OCI-LY3 (cell line): ENCODE measurements at regions not wholly inside any gene's neighbourhood (a gene's known extent, or its start where the extent isn't known, plus 50 kb on each side); places are given as distances from the start of the nearest gene placed in this dataset.

Experiments
- H2AFZ ChIP-seq: fragments of 200-600, 300-600 bp; shearing (Covaris generic); 2 replicates; pipeline ENCODE4 v1.6.0; 2014; ENCODE audit warnings: antibody characterized with exemption, low read depth, low read length
- H3K27ac ChIP-seq: fragments of 200-600, 300-600 bp; sonication (generic); 2 replicates; pipeline ENCODE4 v1.5.1; 2014; ENCODE audit warnings: mild to moderate bottlenecking, low read length, moderate library complexity, mixed read lengths
- H3K27me3 ChIP-seq: fragments of 200-600, 300-600 bp; sonication (generic); 2 replicates; pipeline ENCODE4 v1.6.1; 2014; ENCODE audit warnings: low read depth, low read length, mixed read lengths
- H3K36me3 ChIP-seq: fragments of 200-600, 300-600 bp; sonication (generic); replicated peaks from 2 replicates; pipeline ENCODE3; 2014; ENCODE audit warnings: low read depth, low read length, mixed read lengths
- H3K4me1 ChIP-seq: fragments of 300-600, 200-600 bp; sonication (generic); 2 replicates; pipeline ENCODE4 v1.6.1; 2014; ENCODE audit warnings: low read length, mixed read lengths
- H3K4me2 ChIP-seq: fragments of 200-600, 300-600 bp; sonication (generic); 2 replicates; pipeline ENCODE4 v1.6.1; 2014; ENCODE audit warnings: low read length, mixed read lengths
- H3K4me3 ChIP-seq: fragments of 300-600, 200-600 bp; sonication (generic); 2 replicates; pipeline ENCODE4 v1.5.1; 2014; ENCODE audit warnings: antibody characterized with exemption, mild to moderate bottlenecking, low read length, moderate library complexity
- H3K79me2 ChIP-seq: fragments of 300-600, 200-600 bp; shearing (Covaris generic); 2 replicates; pipeline ENCODE4 v1.6.1; 2014; ENCODE audit warnings: mild to moderate bottlenecking, low read length, mixed read lengths
- H3K9ac ChIP-seq: fragments of 300-600, 200-600 bp; shearing (Covaris generic); 2 replicates; pipeline ENCODE4 v1.6.0; 2014; ENCODE audit warnings: mild to moderate bottlenecking, low read length, moderate library complexity
- H3K9me3 ChIP-seq: fragments of 200-600, 300-600 bp; shearing (Covaris generic); 2 replicates; pipeline ENCODE4 v1.6.1; 2014; ENCODE audit warnings: low read length, mixed read lengths; ENCODE audit not compliant: insufficient read depth
- H4K20me1 ChIP-seq: fragments of 200-600, 300-600 bp; sonication (generic); 2 replicates; pipeline ENCODE4 v1.6.1; 2016; ENCODE audit warnings: low read length, mixed read lengths; ENCODE audit not compliant: insufficient read depth
- CTCF ChIP-seq: fragments of 200-600, 300-600 bp; sonication (generic); IDR thresholded peaks from 2 replicates; pipeline ENCODE4 v1.5.1; 2014; ENCODE audit warnings: antibody characterized with exemption, low read length, low read depth
- EZH2phosphoT487 ChIP-seq: fragments of 200-600 bp; shearing (Covaris generic); IDR thresholded peaks from 2 replicates; pipeline ENCODE4 v1.6.1; 2018; ENCODE audit warnings: antibody characterized with exemption, mixed run types, low read depth

- no peak for TF ChIP-seq CTCF
- TF ChIP-seq EZH2phosphoT487: no peak
- H3K4me3 ChIP-seq: peak overlapping the region; percentile 32; the same call in 1 of the 2 replicates
- peak overlapping the region; percentile 26; the same call in 1 of the 2 replicates for H3K9ac ChIP-seq
- peaks cover 3% of the 10 kb centered on the region for H3K36me3 ChIP-seq
- H4K20me1 ChIP-seq: no peaks in the 10 kb centered on the region
- no peaks in the 10 kb centered on the region for H3K79me2 ChIP-seq
- H3K9me3 ChIP-seq: 0 out of 2 replicates have a peak, but pooled peaks cover 9% of the 10 kb centered on the region
- 0 out of 2 replicates have a peak, but pooled peaks cover 3% of the 10 kb centered on the region for H3K27me3 ChIP-seq
- H3K4me2 ChIP-seq: peak overlapping the region; percentile 64
- peaks cover 13% of the 10 kb centered on the region for H3K4me1 ChIP-seq
- H2AFZ ChIP-seq: peak overlapping the region; percentile 83
- peak overlapping the region; percentile 48 for H3K27ac ChIP-seq
Observed at GRCh38 chr2:65666156-65666725, 233.8 kb upstream of the SPRED2 start.

- Histone ChIP-seq H3K9ac (no peak overlapping the region), H3K27ac (no peak overlapping the region), H4K20me1 (no peaks in the 10 kb centered on the region), H3K4me2 (no peak overlapping the region), H3K9me3 (0 out of 2 replicates have a peak, but pooled peaks cover 9% of the 10 kb centered on the region), H2AFZ (no peak overlapping the region), H3K4me1 (peaks cover 13% of the 10 kb centered on the region), H3K27me3 (0 out of 2 replicates have a peak, but pooled peaks cover 3% of the 10 kb centered on the region), H3K36me3 (peaks cover 3% of the 10 kb centered on the region), H3K79me2 (no peaks in the 10 kb centered on the region), H3K4me3 (no peak overlapping the region)
- TF ChIP-seq EZH2phosphoT487 (no peak), CTCF (no peak)
Observed at GRCh38 chr2:65664931-65665330, 232.5 kb upstream of the SPRED2 start.

- no peak overlapping the region for H3K9ac ChIP-seq
- no peaks in the 10 kb centered on the region for H4K20me1 ChIP-seq
- no peak overlapping the region for H3K4me3 ChIP-seq
- no peak overlapping the region for H2AFZ ChIP-seq
- no peaks in the 10 kb centered on the region for H3K79me2 ChIP-seq
- H3K36me3 ChIP-seq: peaks cover 2% of the 10 kb centered on the region
- H3K4me2 ChIP-seq: no peak overlapping the region
- no peak overlapping the region for H3K27ac ChIP-seq
- peaks cover 13% of the 10 kb centered on the region for H3K4me1 ChIP-seq
- TF ChIP-seq EZH2phosphoT487: no peak
- TF ChIP-seq CTCF: no peak
- H3K9me3 ChIP-seq: 0 out of 2 replicates have a peak, but pooled peaks cover 4% of the 10 kb centered on the region
- 0 out of 2 replicates have a peak, but pooled peaks cover 3% of the 10 kb centered on the region for H3K27me3 ChIP-seq
Observed at GRCh38 chr2:65663831-65664407, 231.5 kb upstream of the SPRED2 start.

GRCh38 chr2:65662654-65663432, 230.4 kb upstream of the SPRED2 start:
- H3K4me1 ChIP-seq: peaks cover 13% of the 10 kb centered on the region
- no peaks in the 10 kb centered on the region for H4K20me1 ChIP-seq
- TF ChIP-seq CTCF (no peak), EZH2phosphoT487 (no peak)
- H3K79me2 ChIP-seq: no peaks in the 10 kb centered on the region
- H3K36me3 ChIP-seq: no peaks in the 10 kb centered on the region
- no peak overlapping the region for H3K27ac ChIP-seq
- no peak overlapping the region for H3K4me2 ChIP-seq
- 0 out of 2 replicates have a peak, but pooled peaks cover 3% of the 10 kb centered on the region for H3K27me3 ChIP-seq
- H3K9ac ChIP-seq: no peak overlapping the region
- no peaks in the 10 kb centered on the region for H3K9me3 ChIP-seq
- H2AFZ ChIP-seq: no peak overlapping the region
- H3K4me3 ChIP-seq: no peak overlapping the region
